HG02798 (cell line): ENCODE measurements at regions not wholly inside any gene's neighbourhood (a gene's known extent, or its start where the extent isn't known, plus 50 kb on each side); places are given as distances from the start of the nearest gene placed in this dataset.
"Not testable (repeated sequence)": the region's sequence is repeated elsewhere in the genome, so short reads cannot be mapped to it uniquely, and the experiment has no call there.

ENCODE experiments used
- ATAC-seq: cut with Tn5 transposase; IDR thresholded peaks from one replicate; pipeline ENCODE4 v1.9.1; 2021; ENCODE audit warnings: mild to moderate bottlenecking; ENCODE audit not compliant: unreplicated experiment, poor library complexity

- no peak for ATAC-seq
Measured at GRCh38 chr9:22649384-22649783, 202.8 kb downstream of the DMRTA1 start.

- ATAC-seq = no peak
Measured at GRCh38 chr9:22650145-22650544, 203.5 kb downstream of the DMRTA1 start.

GRCh38 chr9:22650946-22651345 is 204.3 kb downstream of the DMRTA1 start:
- no peak for ATAC-seq

- ATAC-seq = no peak
Measured at GRCh38 chr9:22654833-22655232, 208.2 kb downstream of the DMRTA1 start.

GRCh38 chr9:22657713-22658112 is 211.1 kb downstream of the DMRTA1 start:
- no peak for ATAC-seq

GRCh38 chr9:22658484-22658883 is 211.9 kb downstream of the DMRTA1 start:
- ATAC-seq = not testable (repeated sequence)

- no peak for ATAC-seq
Measured at GRCh38 chr9:22682536-22682935, 235.9 kb downstream of the DMRTA1 start.

GRCh38 chr9:22682961-22683699 is 236.5 kb downstream of the DMRTA1 start:
- no peak for ATAC-seq

- no peak for ATAC-seq
Measured at GRCh38 chr9:22683700-22684075, 237.1 kb downstream of the DMRTA1 start.

- ATAC-seq = no peak
Measured at GRCh38 chr9:22693156-22693555, 246.5 kb downstream of the DMRTA1 start.

GRCh38 chr9:22700171-22700570 is 253.5 kb downstream of the DMRTA1 start:
- no peak for ATAC-seq

- no peak for ATAC-seq
Measured at GRCh38 chr9:22718653-22719052, 272.0 kb downstream of the DMRTA1 start.

- ATAC-seq = no peak
Measured at GRCh38 chr9:22722492-22722891, 275.9 kb downstream of the DMRTA1 start.

- ATAC-seq = no peak
Measured at GRCh38 chr9:22731786-22732185, 285.2 kb downstream of the DMRTA1 start.

GRCh38 chr9:22739712-22740111 is 293.1 kb downstream of the DMRTA1 start:
- ATAC-seq = no peak

- ATAC-seq = no peak
Measured at GRCh38 chr9:22740781-22741180, 294.2 kb downstream of the DMRTA1 start.

GRCh38 chr9:22742401-22742800 is 295.8 kb downstream of the DMRTA1 start:
- ATAC-seq = no peak

- ATAC-seq = no peak
Measured at GRCh38 chr9:22773501-22774220, 327.0 kb downstream of the DMRTA1 start.

- ATAC-seq = no peak
Measured at GRCh38 chr9:22790329-22790728, 343.7 kb downstream of the DMRTA1 start.

- ATAC-seq = no peak
Measured at GRCh38 chr9:22808876-22809275, 362.3 kb downstream of the DMRTA1 start.

- no peak for ATAC-seq
Measured at GRCh38 chr9:22809371-22809770, 362.7 kb downstream of the DMRTA1 start.

- ATAC-seq = no peak
Measured at GRCh38 chr9:22813529-22813928, 366.9 kb downstream of the DMRTA1 start.
